Activated T-helper 2 cell treated with anti-CD3 and anti-CD28 coated beads, Interferon-gamma antibody, Interleukin-2, Interleukin-4, amounts not matched to agents 10 μg/mL and 5 μg/mL and 100 μg/mL, durations not matched to agents 14 hours and 24 hours and 36 hours (primary cell): ENCODE measurements at regions not wholly inside any gene's neighbourhood (a gene's known extent, or its start where the extent isn't known, plus 50 kb on each side); places are given as distances from the start of the nearest gene placed in this dataset.

Experiments
- DNase-seq: peaks from one replicate; pipeline ENCODE4 v3.0.0; 2021; ENCODE audit warnings: low spot score
- H3K27ac Mint-ChIP-seq: one replicate; pipeline ENCODE4 v1.8.0; 2021; ENCODE audit warnings: mixed read lengths
- H3K27me3 Mint-ChIP-seq: one replicate; pipeline ENCODE4 v1.8.0; 2021; ENCODE audit warnings: low read depth, mixed read lengths
- H3K36me3 Mint-ChIP-seq: one replicate; pipeline ENCODE4 v1.8.0; 2021; ENCODE audit warnings: low read depth, mixed read lengths
- H3K4me1 Mint-ChIP-seq: one replicate; pipeline ENCODE4 v1.8.0; 2021; ENCODE audit warnings: low read depth, mixed read lengths
- H3K4me3 Mint-ChIP-seq: one replicate; pipeline ENCODE4 v1.8.0; 2021; ENCODE audit warnings: low read depth, mild to moderate bottlenecking, moderate library complexity, mixed read lengths
- H3K9me3 Mint-ChIP-seq: one replicate; pipeline ENCODE4 v1.8.0; 2021; ENCODE audit warnings: mixed read lengths
- intact Hi-C: fragments of 100-400 bp; cut with micrococcal nuclease; formaldehyde crosslinking; loops from one replicate; pipeline ENCODE4 v1.15.1; 2023

GRCh38 chr6:82740072-82740471 lies 325.6 kb downstream of the UBE3D start:
- H3K4me1 Mint-ChIP-seq, result no peaks in the 10 kb centered on the region
- no peak overlapping the region for H3K27ac Mint-ChIP-seq
- no peaks in the 10 kb centered on the region for H3K9me3 Mint-ChIP-seq
- H3K27me3 Mint-ChIP-seq, result no peaks in the 10 kb centered on the region
- DNase-seq, result no peak
- no peak overlapping the region for H3K4me3 Mint-ChIP-seq
- intact Hi-C loops, result no loop called here
- no peaks in the 10 kb centered on the region for H3K36me3 Mint-ChIP-seq

GRCh38 chr6:82741325-82741995 lies 324.2 kb downstream of the UBE3D start:
- no peaks in the 10 kb centered on the region for H3K27me3 Mint-ChIP-seq
- H3K4me1 Mint-ChIP-seq, result no peaks in the 10 kb centered on the region
- no peaks in the 10 kb centered on the region for H3K36me3 Mint-ChIP-seq

GRCh38 chr6:82741996-82742385 lies 323.6 kb downstream of the UBE3D start:
- no peaks in the 10 kb centered on the region for H3K36me3 Mint-ChIP-seq
- H3K4me3 Mint-ChIP-seq, result no peak overlapping the region
- H3K27ac Mint-ChIP-seq, result no peak overlapping the region
- no peaks in the 10 kb centered on the region for H3K9me3 Mint-ChIP-seq
- H3K4me1 Mint-ChIP-seq, result no peaks in the 10 kb centered on the region
- intact Hi-C loops, result no loop called here
- DNase-seq, result no peak
- H3K27me3 Mint-ChIP-seq, result no peaks in the 10 kb centered on the region

More at GRCh38 chr6:82741325-82741995, 324.2 kb downstream of the UBE3D start:
- no peaks in the 10 kb centered on the region for H3K9me3 Mint-ChIP-seq
- intact Hi-C loops, result no loop called here
- no peak for DNase-seq
- H3K27ac Mint-ChIP-seq, result no peak overlapping the region
- H3K4me3 Mint-ChIP-seq, result no peak overlapping the region

GRCh38 chr6:82744286-82745015 lies 321.2 kb downstream of the UBE3D start:
- H3K9me3 Mint-ChIP-seq, result no peaks in the 10 kb centered on the region
- DNase-seq, result no peak
- intact Hi-C loops, result no loop called here
- no peaks in the 10 kb centered on the region for H3K36me3 Mint-ChIP-seq
- no peak overlapping the region for H3K27ac Mint-ChIP-seq
- H3K27me3 Mint-ChIP-seq, result no peaks in the 10 kb centered on the region
- H3K4me3 Mint-ChIP-seq, result no peak overlapping the region
- H3K4me1 Mint-ChIP-seq, result no peaks in the 10 kb centered on the region

GRCh38 chr6:82750556-82750955 lies 315.1 kb downstream of the UBE3D start:
- intact Hi-C loops, result no loop called here
- H3K27me3 Mint-ChIP-seq, result no peaks in the 10 kb centered on the region
- DNase-seq, result no peak
- H3K27ac Mint-ChIP-seq, result no peak overlapping the region
- H3K4me1 Mint-ChIP-seq, result no peaks in the 10 kb centered on the region
- H3K4me3 Mint-ChIP-seq, result no peak overlapping the region
- H3K36me3 Mint-ChIP-seq, result no peaks in the 10 kb centered on the region
- no peaks in the 10 kb centered on the region for H3K9me3 Mint-ChIP-seq

- intact Hi-C loops, result no loop called here
- no peaks in the 10 kb centered on the region for H3K9me3 Mint-ChIP-seq
- H3K27me3 Mint-ChIP-seq, result no peaks in the 10 kb centered on the region
- H3K36me3 Mint-ChIP-seq, result no peaks in the 10 kb centered on the region
- H3K4me3 Mint-ChIP-seq, result no peak overlapping the region
- DNase-seq, result no peak
- no peaks in the 10 kb centered on the region for H3K4me1 Mint-ChIP-seq
- H3K27ac Mint-ChIP-seq, result no peak overlapping the region
Observed at GRCh38 chr6:82751718-82752117, 313.9 kb downstream of the UBE3D start.

- Mint-ChIP-seq H3K4me3 (no peak overlapping the region), H3K36me3 (no peaks in the 10 kb centered on the region), H3K9me3 (no peaks in the 10 kb centered on the region), H3K4me1 (no peaks in the 10 kb centered on the region), H3K27me3 (no peaks in the 10 kb centered on the region), H3K27ac (no peak overlapping the region)
- intact Hi-C loops, result no loop called here
- no peak for DNase-seq
Observed at GRCh38 chr6:82761674-82762345, 303.8 kb downstream of the UBE3D start.

- H3K27ac Mint-ChIP-seq, result no peak overlapping the region
- no peaks in the 10 kb centered on the region for H3K9me3 Mint-ChIP-seq
- no peaks in the 10 kb centered on the region for H3K27me3 Mint-ChIP-seq
- H3K4me1 Mint-ChIP-seq, result no peaks in the 10 kb centered on the region
- intact Hi-C loops, result no loop called here
- no peaks in the 10 kb centered on the region for H3K36me3 Mint-ChIP-seq
- H3K4me3 Mint-ChIP-seq, result no peak overlapping the region
- no peak for DNase-seq
Observed at GRCh38 chr6:82766476-82766875, 299.2 kb downstream of the UBE3D start.

GRCh38 chr6:82767037-82767436 lies 298.6 kb downstream of the UBE3D start:
- Mint-ChIP-seq H3K27ac (no peak overlapping the region), H3K4me1 (no peaks in the 10 kb centered on the region), H3K36me3 (no peaks in the 10 kb centered on the region), H3K4me3 (no peak overlapping the region), H3K9me3 (no peaks in the 10 kb centered on the region), H3K27me3 (no peaks in the 10 kb centered on the region)
- intact Hi-C loops, result no loop called here
- no peak for DNase-seq

GRCh38 chr6:82767447-82767846 lies 298.2 kb downstream of the UBE3D start:
- Mint-ChIP-seq H3K4me1 (no peaks in the 10 kb centered on the region), H3K27ac (no peak overlapping the region), H3K9me3 (no peaks in the 10 kb centered on the region), H3K36me3 (no peaks in the 10 kb centered on the region), H3K27me3 (no peaks in the 10 kb centered on the region), H3K4me3 (no peak overlapping the region)
- no peak for DNase-seq
- intact Hi-C loops, result no loop called here

- H3K27me3 Mint-ChIP-seq, result no peaks in the 10 kb centered on the region
- H3K36me3 Mint-ChIP-seq, result no peaks in the 10 kb centered on the region
- intact Hi-C loops, result no loop called here
- H3K4me1 Mint-ChIP-seq, result no peaks in the 10 kb centered on the region
- DNase-seq, result no peak
- no peak overlapping the region for H3K4me3 Mint-ChIP-seq
- H3K27ac Mint-ChIP-seq, result no peak overlapping the region
- no peaks in the 10 kb centered on the region for H3K9me3 Mint-ChIP-seq
Observed at GRCh38 chr6:82772851-82773717, 292.6 kb downstream of the UBE3D start.

- Mint-ChIP-seq H3K36me3 (no peaks in the 10 kb centered on the region), H3K9me3 (no peaks in the 10 kb centered on the region), H3K27ac (no peak overlapping the region), H3K4me1 (no peaks in the 10 kb centered on the region), H3K27me3 (no peaks in the 10 kb centered on the region), H3K4me3 (no peak overlapping the region)
- DNase-seq, result no peak
- intact Hi-C loops, result no loop called here
Observed at GRCh38 chr6:82775361-82775760, 290.3 kb downstream of the UBE3D start.
